NCI-H2029 treated with DMSO at 0.1 percent for 48 hours (cell line): ENCODE measurements at regions not wholly inside any gene's neighbourhood (a gene's known extent, or its start where the extent isn't known, plus 50 kb on each side); places are given as distances from the start of the nearest gene placed in this dataset.

Experiments
- DNase-seq: peaks from one replicate; lab custom pipeline; 2025; lab: John Stamatoyannopoulos, UW

GRCh38 chr12:113658006-113658655 lies 186.5 kb upstream of the LHX5 start:
- peak; percentile 39 for DNase-seq

GRCh38 chr12:113655919-113656318 lies 184.2 kb upstream of the LHX5 start:
- no peak for DNase-seq

- DNase-seq: no peak
Measured at GRCh38 chr12:113655479-113655878, 183.8 kb upstream of the LHX5 start.

- no peak for DNase-seq
Measured at GRCh38 chr12:113651662-113652061, 180.0 kb upstream of the LHX5 start.

GRCh38 chr12:113650476-113650875 lies 178.8 kb upstream of the LHX5 start:
- no peak for DNase-seq

GRCh38 chr12:113649256-113649830 lies 177.7 kb upstream of the LHX5 start:
- no peak for DNase-seq

GRCh38 chr12:113647048-113647447 lies 175.4 kb upstream of the LHX5 start:
- no peak for DNase-seq

- DNase-seq: no peak
Measured at GRCh38 chr12:113645603-113646002, 173.9 kb upstream of the LHX5 start.

GRCh38 chr12:113645183-113645582 lies 173.5 kb upstream of the LHX5 start:
- DNase-seq: no peak

- DNase-seq: no peak
Measured at GRCh38 chr12:113643177-113643974, 171.7 kb upstream of the LHX5 start.

GRCh38 chr12:113642672-113643071 lies 171.0 kb upstream of the LHX5 start:
- DNase-seq: no peak

GRCh38 chr12:113642216-113642615 lies 170.5 kb upstream of the LHX5 start:
- DNase-seq: no peak

GRCh38 chr12:113641426-113642030 lies 169.9 kb upstream of the LHX5 start:
- DNase-seq: no peak

- no peak for DNase-seq
Measured at GRCh38 chr12:113640837-113641236, 169.2 kb upstream of the LHX5 start.

GRCh38 chr12:113639474-113639873 lies 167.8 kb upstream of the LHX5 start:
- DNase-seq: no peak

GRCh38 chr12:113638460-113638775 lies 166.7 kb upstream of the LHX5 start:
- DNase-seq: no peak

GRCh38 chr12:113634982-113635381 lies 163.3 kb upstream of the LHX5 start:
- no peak for DNase-seq

GRCh38 chr12:113634474-113634873 lies 162.8 kb upstream of the LHX5 start:
- no peak for DNase-seq

GRCh38 chr12:113633678-113634332 lies 162.1 kb upstream of the LHX5 start:
- no peak for DNase-seq

GRCh38 chr12:113630625-113631024 lies 159.0 kb upstream of the LHX5 start:
- DNase-seq: no peak

GRCh38 chr12:113625499-113625898 lies 153.8 kb upstream of the LHX5 start:
- DNase-seq: no peak

GRCh38 chr12:113622410-113622809 lies 150.7 kb upstream of the LHX5 start:
- DNase-seq: no peak
